Omental fat pad (tissue), 3 donors: ENCODE measurements at regions not wholly inside any gene's neighbourhood (a gene's known extent, or its start where the extent isn't known, plus 50 kb on each side); places are given as distances from the start of the nearest gene placed in this dataset.

Experiments used
- ATAC-seq: fragments of 150-250 bp; one replicate; pipeline ENCODE4 v1.9.1; 2016; ENCODE audit warnings: mild to moderate bottlenecking, moderate library complexity; ENCODE audit not compliant: low FRiP score
- DNase-seq: peaks from one replicate; pipeline ENCODE4 v3.0.0-alpha.2; 2019; ENCODE audit warnings: low spot score
- CTCF ChIP-seq, 3 donors: fragments of 450-650 bp; IDR thresholded peaks; one replicate each; pipeline ENCODE4 v1.5.1; 2016 to 2017; ENCODE audit warnings: antibody characterized with exemption in 3 of 3, mild to moderate bottlenecking in 3 of 3, moderate library complexity in 2 of 3

- no peak for ATAC-seq
- TF ChIP-seq CTCF (IDR thresholded peaks at IDR 0.05): no peak
- DNase-seq: no peak
Measured at GRCh38 chr18:63043516-63043915, 276.1 kb downstream of the BCL2 start.

- DNase-seq: no peak
- ATAC-seq: no peak
- TF ChIP-seq CTCF (IDR thresholded peaks at IDR 0.05): no peak
Measured at GRCh38 chr18:63042351-63042750, 277.2 kb downstream of the BCL2 start.

- DNase-seq (no peak), ATAC-seq (no peak)
- TF ChIP-seq CTCF (IDR thresholded peaks at IDR 0.05): no peak
Measured at GRCh38 chr18:63040788-63041410, 278.7 kb downstream of the BCL2 start.

GRCh38 chr18:63037491-63037890, 282.1 kb downstream of the BCL2 start:
- no peak for TF ChIP-seq CTCF (IDR thresholded peaks at IDR 0.05)
- ATAC-seq (no peak), DNase-seq (no peak)

- DNase-seq: no peak
- no peak for ATAC-seq
- TF ChIP-seq CTCF (IDR thresholded peaks at IDR 0.05): no peak
Measured at GRCh38 chr18:63031375-63031774, 288.2 kb downstream of the BCL2 start.
